ENCODE measurements at regions not wholly inside any gene's neighbourhood (a gene's known extent, or its start where the extent isn't known, plus 50 kb on each side); places are given as distances from the start of the nearest gene placed in this dataset.
"Not testable (repeated sequence)": the region's sequence is repeated elsewhere in the genome, so short reads cannot be mapped to it uniquely, and the experiment has no call there.

- FAIRE-seq = no peak
Observed at GRCh38 chr14:48350971-48351370, 675.6 kb upstream of the MDGA2 start.

GRCh38 chr14:48349689-48350088 lies 674.3 kb upstream of the MDGA2 start:
- FAIRE-seq = no peak

GRCh38 chr14:48341069-48341468 lies 665.7 kb upstream of the MDGA2 start:
- no peak for FAIRE-seq

GRCh38 chr14:48333221-48333920 lies 658.0 kb upstream of the MDGA2 start:
- FAIRE-seq = no peak

- no peak for FAIRE-seq
Observed at GRCh38 chr14:48331421-48331820, 656.0 kb upstream of the MDGA2 start.

- FAIRE-seq = no peak
Observed at GRCh38 chr14:48325486-48325885, 650.1 kb upstream of the MDGA2 start.

- FAIRE-seq = no peak
Observed at GRCh38 chr14:48323665-48324064, 648.3 kb upstream of the MDGA2 start.

GRCh38 chr14:48319823-48320222 lies 644.4 kb upstream of the MDGA2 start:
- no peak for FAIRE-seq

GRCh38 chr14:48304729-48305128 lies 629.3 kb upstream of the MDGA2 start:
- no peak for FAIRE-seq

- no peak for FAIRE-seq
Observed at GRCh38 chr14:48289701-48290100, 614.3 kb upstream of the MDGA2 start.

- FAIRE-seq = not testable (repeated sequence)
Observed at GRCh38 chr14:48285217-48285616, 609.8 kb upstream of the MDGA2 start.

- no peak for FAIRE-seq
Observed at GRCh38 chr14:48275301-48275700, 599.9 kb upstream of the MDGA2 start.

- no peak for FAIRE-seq
Observed at GRCh38 chr14:48274826-48275225, 599.4 kb upstream of the MDGA2 start.

GRCh38 chr14:48267926-48268325 lies 592.5 kb upstream of the MDGA2 start:
- not testable (repeated sequence) for FAIRE-seq

- not testable (repeated sequence) for FAIRE-seq
Observed at GRCh38 chr14:48266201-48266600, 590.8 kb upstream of the MDGA2 start.

- FAIRE-seq = no peak
Observed at GRCh38 chr14:48261436-48261835, 586.0 kb upstream of the MDGA2 start.

- not testable (repeated sequence) for FAIRE-seq
Observed at GRCh38 chr14:48260394-48261295, 585.2 kb upstream of the MDGA2 start.

GRCh38 chr14:48259876-48260275 lies 584.5 kb upstream of the MDGA2 start:
- FAIRE-seq = not testable (repeated sequence)

- not testable (repeated sequence) for FAIRE-seq
Observed at GRCh38 chr14:48259232-48259631, 583.8 kb upstream of the MDGA2 start.

- not testable (repeated sequence) for FAIRE-seq
Observed at GRCh38 chr14:48258703-48259102, 583.3 kb upstream of the MDGA2 start.

- no peak for FAIRE-seq
Observed at GRCh38 chr14:48253020-48253419, 577.6 kb upstream of the MDGA2 start.

GRCh38 chr14:48251290-48251689 lies 575.9 kb upstream of the MDGA2 start:
- no peak for FAIRE-seq

GRCh38 chr14:48250575-48250974 lies 575.2 kb upstream of the MDGA2 start:
- FAIRE-seq = no peak

- FAIRE-seq = no peak
Observed at GRCh38 chr14:48247977-48248376, 572.6 kb upstream of the MDGA2 start.
